PC-9 (cell line): ENCODE measurements at regions not wholly inside any gene's neighbourhood (a gene's known extent, or its start where the extent isn't known, plus 50 kb on each side); places are given as distances from the start of the nearest gene placed in this dataset.

Experiments
- EZH2 ChIP-seq: fragments of 200-600 bp; sonication (generic); IDR thresholded peaks from 2 replicates; pipeline ENCODE4 v1.8.0; 2017; ENCODE audit warnings: antibody characterized with exemption, low read depth
- TF ChIP-seq, protein P1 (sequence below): fragments of 200-600 bp; sonication (generic); conservative IDR thresholded peaks from 2 replicates; pipeline ENCODE4 v1.6.1; 2017; ENCODE audit warnings: mixed run types, antibody characterized with exemption, mild to moderate bottlenecking, moderate library complexity

DNA sequence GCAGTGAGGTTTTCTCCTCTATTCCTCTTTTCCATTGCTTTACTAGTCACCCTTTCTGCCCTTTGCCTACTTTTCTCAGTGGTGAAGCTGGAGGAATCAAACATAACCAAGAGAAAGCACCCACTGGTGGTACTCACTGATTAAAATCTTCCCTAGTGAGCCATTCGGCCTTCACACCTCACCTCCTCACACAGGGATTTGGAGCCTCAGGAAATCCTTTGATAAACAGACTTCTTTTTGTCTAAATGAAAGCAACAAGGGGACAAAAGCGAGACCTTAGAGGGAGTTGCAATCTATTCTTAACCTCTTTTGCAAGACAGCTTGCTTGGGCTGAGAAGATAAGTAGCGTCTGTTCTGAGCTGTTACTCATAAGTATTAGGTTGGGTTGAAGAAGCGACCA lies 572.6 kb downstream of the ZNF674 start:
- TF ChIP-seq EZH2: no peak
- TF ChIP-seq, protein P1, sequence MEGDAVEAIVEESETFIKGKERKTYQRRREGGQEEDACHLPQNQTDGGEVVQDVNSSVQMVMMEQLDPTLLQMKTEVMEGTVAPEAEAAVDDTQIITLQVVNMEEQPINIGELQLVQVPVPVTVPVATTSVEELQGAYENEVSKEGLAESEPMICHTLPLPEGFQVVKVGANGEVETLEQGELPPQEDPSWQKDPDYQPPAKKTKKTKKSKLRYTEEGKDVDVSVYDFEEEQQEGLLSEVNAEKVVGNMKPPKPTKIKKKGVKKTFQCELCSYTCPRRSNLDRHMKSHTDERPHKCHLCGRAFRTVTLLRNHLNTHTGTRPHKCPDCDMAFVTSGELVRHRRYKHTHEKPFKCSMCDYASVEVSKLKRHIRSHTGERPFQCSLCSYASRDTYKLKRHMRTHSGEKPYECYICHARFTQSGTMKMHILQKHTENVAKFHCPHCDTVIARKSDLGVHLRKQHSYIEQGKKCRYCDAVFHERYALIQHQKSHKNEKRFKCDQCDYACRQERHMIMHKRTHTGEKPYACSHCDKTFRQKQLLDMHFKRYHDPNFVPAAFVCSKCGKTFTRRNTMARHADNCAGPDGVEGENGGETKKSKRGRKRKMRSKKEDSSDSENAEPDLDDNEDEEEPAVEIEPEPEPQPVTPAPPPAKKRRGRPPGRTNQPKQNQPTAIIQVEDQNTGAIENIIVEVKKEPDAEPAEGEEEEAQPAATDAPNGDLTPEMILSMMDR: no peak
